GM21381 (cell line): ENCODE measurements at regions not wholly inside any gene's neighbourhood (a gene's known extent, or its start where the extent isn't known, plus 50 kb on each side); places are given as distances from the start of the nearest gene placed in this dataset.
"Not testable (repeated sequence)": the region's sequence is repeated elsewhere in the genome, so short reads cannot be mapped to it uniquely, and the experiment has no call there.

ENCODE experiments used
- ATAC-seq: cut with Tn5 transposase; IDR thresholded peaks from one replicate; pipeline ENCODE4 v1.9.1; 2021; ENCODE audit warnings: mild to moderate bottlenecking, moderate library complexity; ENCODE audit not compliant: unreplicated experiment

- ATAC-seq: no peak
Measured at GRCh38 chr11:24124876-24125275, 372.0 kb upstream of the LUZP2 start.

GRCh38 chr11:24131698-24132097 is 365.2 kb upstream of the LUZP2 start:
- ATAC-seq: no peak

GRCh38 chr11:24132471-24132870 is 364.4 kb upstream of the LUZP2 start:
- ATAC-seq: no peak

GRCh38 chr11:24134879-24135589 is 361.8 kb upstream of the LUZP2 start:
- ATAC-seq: no peak

- ATAC-seq: no peak
Measured at GRCh38 chr11:24142062-24142461, 354.8 kb upstream of the LUZP2 start.

- no peak for ATAC-seq
Measured at GRCh38 chr11:24145411-24145810, 351.4 kb upstream of the LUZP2 start.

GRCh38 chr11:24153337-24153736 is 343.5 kb upstream of the LUZP2 start:
- ATAC-seq: no peak

- no peak for ATAC-seq
Measured at GRCh38 chr11:24155792-24156191, 341.1 kb upstream of the LUZP2 start.

- ATAC-seq: no peak
Measured at GRCh38 chr11:24157316-24157715, 339.5 kb upstream of the LUZP2 start.

GRCh38 chr11:24161587-24161986 is 335.3 kb upstream of the LUZP2 start:
- ATAC-seq: no peak

GRCh38 chr11:24163146-24163545 is 333.7 kb upstream of the LUZP2 start:
- no peak for ATAC-seq

- no peak for ATAC-seq
Measured at GRCh38 chr11:24163841-24164240, 333.0 kb upstream of the LUZP2 start.

- ATAC-seq: no peak
Measured at GRCh38 chr11:24171869-24172268, 325.0 kb upstream of the LUZP2 start.

GRCh38 chr11:24181395-24182047 is 315.3 kb upstream of the LUZP2 start:
- no peak for ATAC-seq

- ATAC-seq: not testable (repeated sequence)
Measured at GRCh38 chr11:24185535-24185934, 311.3 kb upstream of the LUZP2 start.

- ATAC-seq: no peak
Measured at GRCh38 chr11:24196733-24197132, 300.1 kb upstream of the LUZP2 start.

- no peak for ATAC-seq
Measured at GRCh38 chr11:24198481-24198880, 298.4 kb upstream of the LUZP2 start.

- ATAC-seq: no peak
Measured at GRCh38 chr11:24199461-24199860, 297.4 kb upstream of the LUZP2 start.

GRCh38 chr11:24206030-24206429 is 290.8 kb upstream of the LUZP2 start:
- no peak for ATAC-seq

GRCh38 chr11:24206511-24206910 is 290.3 kb upstream of the LUZP2 start:
- ATAC-seq: no peak

- ATAC-seq: no peak
Measured at GRCh38 chr11:24216488-24216887, 280.4 kb upstream of the LUZP2 start.

- not testable (repeated sequence) for ATAC-seq
Measured at GRCh38 chr11:24217319-24217718, 279.5 kb upstream of the LUZP2 start.

GRCh38 chr11:24225501-24225900 is 271.4 kb upstream of the LUZP2 start:
- no peak for ATAC-seq
